ENCODE measurements at regions not wholly inside any gene's neighbourhood (a gene's known extent, or its start where the extent isn't known, plus 50 kb on each side); places are given as distances from the start of the nearest gene placed in this dataset.

DNA sequence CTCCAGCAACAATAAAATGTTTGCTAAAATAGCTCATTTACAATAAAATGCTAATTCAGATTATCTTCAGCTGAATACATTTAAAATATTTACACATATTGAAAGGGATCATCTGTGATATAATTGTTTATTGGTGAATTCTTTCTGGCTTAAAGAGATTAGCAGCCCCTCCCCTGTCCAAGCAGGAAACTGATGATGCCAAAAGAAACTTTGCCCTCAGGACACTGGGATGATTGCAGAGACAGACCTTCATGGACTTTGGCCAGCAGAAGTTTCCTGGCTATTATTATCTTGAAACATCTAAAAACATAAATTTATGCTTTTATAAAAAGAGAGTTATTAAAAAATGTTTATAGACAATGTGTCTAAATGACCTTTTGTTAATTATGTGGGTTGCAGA is 764.9 kb upstream of the MBL2 start:
- no peaks in the 10 kb centered on the region for H3K27me3 ChIP-seq (ENCODE audit: insufficient read depth, low read length)
- no peak overlapping the region for H4K91ac ChIP-seq (ENCODE audit: insufficient read length, low read depth, low read length)
- no peaks in the 10 kb centered on the region for H3K79me1 ChIP-seq (ENCODE audit: insufficient read depth, low read depth, low read length, poor library complexity, severe bottlenecking)
- no peak overlapping the region for H2AFZ ChIP-seq (ENCODE audit: low read length)
- H3K18ac ChIP-seq (ENCODE audit: insufficient read length, low read depth, low read length) = no peak overlapping the region
- no peak overlapping the region for H3K4ac ChIP-seq (ENCODE audit: low read depth, low read length)
- H3K4me2 ChIP-seq (ENCODE audit: insufficient read depth, insufficient read length, low read length) = no peak overlapping the region
- no peak overlapping the region for H3K9ac ChIP-seq (ENCODE audit: extremely low read depth, insufficient read length, low read length)
- Mint-ChIP-seq H3K9me3 (0 out of 5 replicates have a peak, but pooled peaks cover 0 to 2% of the 10 kb centered on the region in 2 experiments), H3K4me1 (peaks cover 0 to 5% of the 10 kb centered on the region in 2 experiments; a peak in 1 of 4 replicates), H3K27me3 (ENCODE audit: low read depth) (no peaks in the 10 kb centered on the region), H3K36me3 (ENCODE audit: insufficient read depth in 1 of 3, low read depth in 3 of 3) (peaks cover 2 to 14% (median 11%) of the 10 kb centered on the region in 3 experiments; a peak in 6 of 7 replicates), H3K27ac (no peak overlapping the region), H3K4me3 (no peak overlapping the region)
- H3K14ac ChIP-seq (ENCODE audit: insufficient read depth, low read length) = no peak overlapping the region
- H3T11ph ChIP-seq (ENCODE audit: low read length) = no peak overlapping the region
- no peaks in the 10 kb centered on the region for H3K79me2 ChIP-seq (ENCODE audit: insufficient read depth, low read length)
- no peak overlapping the region for H2BK120ac ChIP-seq (ENCODE audit: low read depth, low read length, poor library complexity, severe bottlenecking)
- no peaks in the 10 kb centered on the region for H3K9me3 ChIP-seq (ENCODE audit: control insufficient read depth, low read depth, low read length)
- H2BK12ac ChIP-seq (ENCODE audit: insufficient read length, low read depth, low read length) = no peak overlapping the region
- no peaks in the 10 kb centered on the region for H3K4me1 ChIP-seq (ENCODE audit: insufficient read depth, low read length)
- no peak overlapping the region for H2BK5ac ChIP-seq (ENCODE audit: insufficient read length, low read length)
- no peak overlapping the region for H2AK5ac ChIP-seq (ENCODE audit: insufficient read length, low read length)
- no peaks in the 10 kb centered on the region for H4K20me1 ChIP-seq (ENCODE audit: control insufficient read depth, insufficient read depth, insufficient read length)
- H2BK20ac ChIP-seq (ENCODE audit: low read depth, low read length, poor library complexity, severe bottlenecking) = no peak overlapping the region
- H4K8ac ChIP-seq (replicated peaks; ENCODE audit: insufficient read length, low read depth, low read length) = no peak overlapping the region
- H4K5ac ChIP-seq (ENCODE audit: insufficient read length, low read depth, low read length) = no peak overlapping the region
- no peak for DNase-seq
- H3K23ac ChIP-seq (ENCODE audit: insufficient read length, low read depth, low read length) = no peak overlapping the region
- H3K27ac ChIP-seq (ENCODE audit: insufficient read length, low read depth, low read length) = no peak overlapping the region
- no peaks in the 10 kb centered on the region for H3K23me2 ChIP-seq (ENCODE audit: insufficient read length, low read depth, low read length, poor library complexity, severe bottlenecking)
- H2BK15ac ChIP-seq (ENCODE audit: low read depth, low read length) = no peak overlapping the region
- TF ChIP-seq, protein P1, sequence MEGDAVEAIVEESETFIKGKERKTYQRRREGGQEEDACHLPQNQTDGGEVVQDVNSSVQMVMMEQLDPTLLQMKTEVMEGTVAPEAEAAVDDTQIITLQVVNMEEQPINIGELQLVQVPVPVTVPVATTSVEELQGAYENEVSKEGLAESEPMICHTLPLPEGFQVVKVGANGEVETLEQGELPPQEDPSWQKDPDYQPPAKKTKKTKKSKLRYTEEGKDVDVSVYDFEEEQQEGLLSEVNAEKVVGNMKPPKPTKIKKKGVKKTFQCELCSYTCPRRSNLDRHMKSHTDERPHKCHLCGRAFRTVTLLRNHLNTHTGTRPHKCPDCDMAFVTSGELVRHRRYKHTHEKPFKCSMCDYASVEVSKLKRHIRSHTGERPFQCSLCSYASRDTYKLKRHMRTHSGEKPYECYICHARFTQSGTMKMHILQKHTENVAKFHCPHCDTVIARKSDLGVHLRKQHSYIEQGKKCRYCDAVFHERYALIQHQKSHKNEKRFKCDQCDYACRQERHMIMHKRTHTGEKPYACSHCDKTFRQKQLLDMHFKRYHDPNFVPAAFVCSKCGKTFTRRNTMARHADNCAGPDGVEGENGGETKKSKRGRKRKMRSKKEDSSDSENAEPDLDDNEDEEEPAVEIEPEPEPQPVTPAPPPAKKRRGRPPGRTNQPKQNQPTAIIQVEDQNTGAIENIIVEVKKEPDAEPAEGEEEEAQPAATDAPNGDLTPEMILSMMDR (conservative IDR thresholded peaks at IDR 0.05) = no peak
- no peak overlapping the region for H3K56ac ChIP-seq (ENCODE audit: insufficient read length, low read depth, low read length)
